Trophoblast cell (in vitro differentiated cells and primary cell): ENCODE measurements at regions not wholly inside any gene's neighbourhood (a gene's known extent, or its start where the extent isn't known, plus 50 kb on each side); places are given as distances from the start of the nearest gene placed in this dataset.

Experiments
- DNase-seq, 2 donors: peaks; one replicate each; pipeline ENCODE4 v3.0.0-alpha.2; 2016
- H2AFZ ChIP-seq: 2 replicates; pipeline ENCODE4 v1.6.1; 2013; ENCODE audit warnings: low read length, moderate library complexity, mild to moderate bottlenecking; ENCODE audit not compliant: insufficient read depth, poor library complexity
- H2AK5ac ChIP-seq: 2 replicates; pipeline ENCODE4 v1.6.1; 2013; ENCODE audit warnings: mild to moderate bottlenecking, low read length
- H2BK120ac ChIP-seq: 2 replicates; pipeline ENCODE4 v1.6.1; 2013; ENCODE audit warnings: low read length, mild to moderate bottlenecking, moderate library complexity; ENCODE audit not compliant: insufficient read depth, poor library complexity
- H2BK12ac ChIP-seq: 2 replicates; pipeline ENCODE4 v1.6.1; 2013; ENCODE audit warnings: mild to moderate bottlenecking, low read length, moderate library complexity
- H2BK5ac ChIP-seq: 2 replicates; pipeline ENCODE4 v1.6.1; 2013; ENCODE audit warnings: low read length, low read depth, moderate library complexity, mild to moderate bottlenecking; ENCODE audit not compliant: poor library complexity
- H3K14ac ChIP-seq: 2 replicates; pipeline ENCODE4 v1.6.1; 2013; ENCODE audit warnings: mild to moderate bottlenecking, low read length
- H3K18ac ChIP-seq: 2 replicates; pipeline ENCODE4 v1.6.1; 2013; ENCODE audit warnings: mild to moderate bottlenecking, low read length
- H3K23ac ChIP-seq: 2 replicates; pipeline ENCODE4 v1.6.1; 2013; ENCODE audit warnings: low read length
- H3K27ac ChIP-seq: 2 replicates; pipeline ENCODE4 v1.5.1; 2013; ENCODE audit warnings: low read depth, mild to moderate bottlenecking, inconsistent platforms, low read length, moderate library complexity
- H3K27me3 ChIP-seq: 2 replicates; pipeline ENCODE4 v1.6.1; 2013; ENCODE audit warnings: inconsistent platforms, mild to moderate bottlenecking, low read length, moderate library complexity; ENCODE audit not compliant: insufficient read depth
- H3K36me3 ChIP-seq, 2 experiments: 1 replicate in 1 of 2; 2 replicates in 1 of 2; pipeline ENCODE4 v1.6.1; 2013; ENCODE audit warnings: low read length in 2 of 2, mild to moderate bottlenecking in 2 of 2, moderate library complexity in 1 of 2; ENCODE audit not compliant: insufficient read depth in 2 of 2, control insufficient read depth in 1 of 2
- H3K4ac ChIP-seq: 2 replicates; pipeline ENCODE4 v1.6.1; 2013; ENCODE audit warnings: low read depth, mild to moderate bottlenecking, low read length, moderate library complexity
- H3K4me1 ChIP-seq, 2 experiments: 1 replicate in 1 of 2; 2 replicates in 1 of 2; pipeline ENCODE4 v1.6.1; 2013; ENCODE audit warnings: low read length in 2 of 2, mild to moderate bottlenecking in 2 of 2, moderate library complexity in 1 of 2; ENCODE audit not compliant: insufficient read depth in 2 of 2, control insufficient read depth in 1 of 2
- H3K4me2 ChIP-seq: 2 replicates; pipeline ENCODE4 v1.6.1; 2013; ENCODE audit warnings: inconsistent platforms, mild to moderate bottlenecking, low read length, moderate library complexity
- H3K4me3 ChIP-seq: 2 replicates; pipeline ENCODE4 v1.5.1; 2013; ENCODE audit warnings: mild to moderate bottlenecking, low read depth, low read length, inconsistent platforms
- H3K79me1 ChIP-seq: one replicate; pipeline ENCODE4 v1.6.1; 2013; ENCODE audit warnings: low read length
- H3K79me2 ChIP-seq: 2 replicates; pipeline ENCODE4 v1.6.1; 2013; ENCODE audit warnings: low read length, mild to moderate bottlenecking; ENCODE audit not compliant: control insufficient read depth, insufficient read depth, poor library complexity
- H3K9ac ChIP-seq: 2 replicates; pipeline ENCODE4 v1.6.1; 2013; ENCODE audit warnings: mild to moderate bottlenecking, low read length
- H3K9me3 ChIP-seq: 2 replicates; pipeline ENCODE4 v1.6.1; 2013; ENCODE audit warnings: low read depth, mild to moderate bottlenecking, control low read depth, inconsistent platforms, low read length; ENCODE audit not compliant: insufficient read depth
- H4K12ac ChIP-seq: 2 replicates; pipeline ENCODE4 v1.6.1; 2013; ENCODE audit warnings: low read depth, mild to moderate bottlenecking, low read length, moderate library complexity
- H4K8ac ChIP-seq: 2 replicates; pipeline ENCODE4 v1.6.1; 2013; ENCODE audit warnings: low read depth, mild to moderate bottlenecking, low read length, moderate library complexity
- H4K91ac ChIP-seq: one replicate; pipeline ENCODE4 v1.6.1; 2013; ENCODE audit warnings: low read depth, mild to moderate bottlenecking, low read length, moderate library complexity
- WGBS: extraction: QIAGEN DNeasy Blood & Tissue Kit; methylation state at CpG from one replicate; pipeline ENCODE4 v1.1.7; 2013; ENCODE audit warnings: missing lambda C conversion rate; ENCODE audit not compliant: insufficient read length, insufficient coverage; ENCODE audit errors: extremely low coverage; 5-methylcytosine and 5-hydroxymethylcytosine counted together

DNA sequence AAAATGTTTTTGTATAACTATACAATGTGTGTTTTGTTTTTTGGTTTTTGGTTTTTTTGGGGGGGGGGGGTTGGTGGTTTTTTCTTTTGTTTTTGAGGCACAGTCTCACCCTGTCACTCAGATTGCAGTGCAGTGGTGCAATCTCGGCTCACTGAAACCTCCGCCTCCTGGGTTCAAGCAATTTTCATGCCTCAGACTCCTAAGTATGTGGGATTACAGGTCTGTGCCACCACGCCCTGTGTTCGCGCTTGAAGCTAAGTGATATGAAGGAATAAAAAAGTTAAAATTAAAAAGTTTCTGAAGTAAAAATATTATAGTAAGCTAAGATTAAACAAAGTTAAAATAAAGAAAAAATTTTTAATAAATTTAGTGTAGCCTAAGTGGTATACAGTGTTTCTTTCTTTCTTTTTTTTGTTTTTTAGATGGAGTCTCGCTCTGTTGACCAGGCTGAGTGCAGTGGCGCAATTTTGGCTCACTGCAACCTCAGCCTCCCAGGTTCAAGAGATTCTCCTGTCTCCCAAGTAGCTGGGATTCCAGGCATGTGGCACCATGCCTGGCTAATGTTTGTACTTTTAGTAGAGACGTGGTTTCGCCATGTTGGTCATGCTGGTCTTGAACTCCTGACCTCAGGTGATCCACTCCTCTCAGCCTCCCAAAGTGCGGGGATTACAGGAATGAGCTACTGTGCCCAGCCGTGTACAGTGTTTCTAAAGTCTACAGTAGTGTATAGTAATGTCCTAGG, 53.9 kb upstream of the TEX55 start:
- no peak overlapping the region for H2AFZ ChIP-seq
- no peak overlapping the region for H3K23ac ChIP-seq
- H3K27me3 ChIP-seq: no peaks in the 10 kb centered on the region
- no peak overlapping the region for H4K8ac ChIP-seq
- DNase-seq: peak; percentile 76 to 77
- no peak overlapping the region for H3K18ac ChIP-seq
- H4K91ac ChIP-seq: no peak overlapping the region
- no peak overlapping the region for H3K9ac ChIP-seq
- no peak overlapping the region for H2BK12ac ChIP-seq
- H2BK5ac ChIP-seq: no peak overlapping the region
- no peaks in the 10 kb centered on the region for H3K9me3 ChIP-seq
- H3K4me3 ChIP-seq: no peak overlapping the region
- no peak overlapping the region for H3K14ac ChIP-seq
- no peaks in the 10 kb centered on the region for H3K79me1 ChIP-seq
- H2AK5ac ChIP-seq: no peak overlapping the region
- no CpG with 5 or more reads among the region's 11 CpGs for WGBS
- H2BK120ac ChIP-seq: no peak overlapping the region
- H4K12ac ChIP-seq: no peak overlapping the region
- H3K4ac ChIP-seq: no peak overlapping the region
- H3K79me2 ChIP-seq: no peaks in the 10 kb centered on the region
- no peak overlapping the region for H3K27ac ChIP-seq
- H3K36me3 ChIP-seq: no peaks in the 10 kb centered on the region
- H3K4me2 ChIP-seq: no peak overlapping the region
- H3K4me1 ChIP-seq: no peaks in the 10 kb centered on the region

DNA sequence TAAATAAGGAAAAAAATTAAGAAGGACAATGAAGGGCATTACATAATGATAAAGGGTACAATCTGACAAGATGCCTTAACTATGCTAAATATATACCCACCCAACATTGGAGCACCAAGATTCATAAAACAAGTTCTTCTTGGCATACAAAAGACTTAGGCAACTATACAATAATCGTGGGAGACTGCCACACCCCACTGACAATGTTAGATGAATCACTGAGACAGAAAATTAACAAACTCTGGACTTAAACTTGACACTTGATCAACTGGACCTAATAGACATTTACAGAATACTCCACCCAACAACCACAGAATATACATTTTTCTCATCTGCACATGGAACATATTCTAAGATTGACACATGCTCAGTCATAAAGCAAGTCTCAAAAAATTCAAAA, 53.2 kb upstream of the IGSF11 start:
- no peak overlapping the region for H3K18ac ChIP-seq
- H4K91ac ChIP-seq: no peak overlapping the region
- no peak overlapping the region for H2BK120ac ChIP-seq
- no peak overlapping the region for H3K14ac ChIP-seq
- no peak overlapping the region for H3K23ac ChIP-seq
- no peaks in the 10 kb centered on the region for H3K4me1 ChIP-seq
- no peak overlapping the region for H4K12ac ChIP-seq
- no peak overlapping the region for H3K4me2 ChIP-seq
- H2AK5ac ChIP-seq: no peak overlapping the region
- H2BK5ac ChIP-seq: no peak overlapping the region
- no peak overlapping the region for H2BK12ac ChIP-seq
- no peaks in the 10 kb centered on the region for H3K27me3 ChIP-seq
- DNase-seq: no peak
- no CpG with 5 or more reads among the region's 1 CpG for WGBS
- no peak overlapping the region for H3K4ac ChIP-seq
- H2AFZ ChIP-seq: no peak overlapping the region
- no peak overlapping the region for H3K4me3 ChIP-seq
- H4K8ac ChIP-seq: no peak overlapping the region
- no peaks in the 10 kb centered on the region for H3K36me3 ChIP-seq
- no peak overlapping the region for H3K9ac ChIP-seq
- peaks cover 1% of the 10 kb centered on the region for H3K9me3 ChIP-seq
- no peaks in the 10 kb centered on the region for H3K79me1 ChIP-seq
- H3K27ac ChIP-seq: no peak overlapping the region
- H3K79me2 ChIP-seq: no peaks in the 10 kb centered on the region

DNA sequence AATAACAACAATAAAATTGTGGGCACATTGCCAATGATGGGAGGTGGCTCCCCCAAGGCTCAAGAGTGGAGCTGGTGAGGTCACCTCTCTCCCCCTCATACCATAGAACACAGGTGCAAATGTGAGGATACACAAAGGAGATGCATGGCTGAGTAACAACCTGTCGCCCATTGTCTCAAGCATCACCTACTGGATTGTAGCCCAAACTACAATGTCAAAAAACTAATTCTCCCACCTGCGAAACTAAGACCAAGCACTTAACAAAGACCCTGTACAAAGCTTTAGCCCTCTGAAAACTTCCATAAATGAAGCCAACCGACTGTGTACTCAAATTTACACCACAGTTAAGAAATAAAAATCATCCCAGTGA, 50.4 kb upstream of the IGSF11 start:
- no peaks in the 10 kb centered on the region for H3K27me3 ChIP-seq
- H3K79me2 ChIP-seq: no peaks in the 10 kb centered on the region
- no peak overlapping the region for H3K4ac ChIP-seq
- no peak overlapping the region for H3K4me3 ChIP-seq
- H2BK12ac ChIP-seq: no peak overlapping the region
- H3K36me3 ChIP-seq: no peaks in the 10 kb centered on the region
- H2BK5ac ChIP-seq: no peak overlapping the region
- no peak overlapping the region for H2AFZ ChIP-seq
- no peak overlapping the region for H4K8ac ChIP-seq
- H3K79me1 ChIP-seq: no peaks in the 10 kb centered on the region
- H3K27ac ChIP-seq: no peak overlapping the region
- H3K4me1 ChIP-seq: no peaks in the 10 kb centered on the region
- H3K18ac ChIP-seq: no peak overlapping the region
- H2AK5ac ChIP-seq: no peak overlapping the region
- no peak overlapping the region for H4K12ac ChIP-seq
- no peak overlapping the region for H3K9ac ChIP-seq
- H3K4me2 ChIP-seq: no peak overlapping the region
- peaks cover 1% of the 10 kb centered on the region for H3K9me3 ChIP-seq
- WGBS: no CpG with 5 or more reads among the region's 3 CpGs
- H3K14ac ChIP-seq: no peak overlapping the region
- no peak overlapping the region for H4K91ac ChIP-seq
- no peak for DNase-seq
- no peak overlapping the region for H2BK120ac ChIP-seq
- H3K23ac ChIP-seq: no peak overlapping the region

DNA sequence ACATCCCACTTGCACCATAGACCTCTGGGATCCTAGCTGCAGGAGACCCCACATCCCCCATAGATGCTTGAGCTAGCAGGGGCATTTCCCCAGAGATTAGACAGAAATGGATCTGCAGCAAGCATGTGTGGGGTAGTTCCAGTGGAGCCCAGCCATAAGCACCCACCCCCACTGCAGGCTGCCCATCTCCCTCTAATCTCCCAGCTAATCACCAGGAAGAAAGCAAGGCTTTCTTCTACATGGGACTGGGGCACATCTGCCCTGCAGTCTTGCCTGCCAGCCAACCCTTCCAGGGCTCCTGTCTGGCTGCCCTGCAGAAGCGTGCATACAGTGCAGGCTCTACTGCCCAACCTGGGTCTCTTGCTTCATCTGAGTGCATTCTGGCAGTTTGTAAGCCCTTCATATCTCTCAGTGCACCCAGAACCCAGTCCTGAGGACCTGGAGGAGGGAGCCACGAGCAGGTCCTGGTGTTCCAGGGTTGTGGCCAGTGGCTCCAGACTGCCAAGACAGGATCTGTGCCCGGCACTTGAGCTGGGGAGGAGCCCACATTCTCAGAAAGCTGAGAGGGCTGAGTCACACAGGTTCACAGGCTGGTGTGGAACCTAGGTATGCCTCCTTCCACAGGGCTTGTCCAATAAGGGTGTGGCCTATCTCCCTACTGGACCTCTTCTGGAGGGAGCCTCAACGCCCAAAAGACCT, 49.9 kb upstream of the IGSF11 start:
- DNase-seq: peak; percentile 26 to 59
- no peaks in the 10 kb centered on the region for H3K4me1 ChIP-seq
- H3K36me3 ChIP-seq: no peaks in the 10 kb centered on the region
- no peak overlapping the region for H3K14ac ChIP-seq
- H2AFZ ChIP-seq: no peak overlapping the region
- no peak overlapping the region for H2BK12ac ChIP-seq
- H3K4me3 ChIP-seq: no peak overlapping the region
- no peak overlapping the region for H3K4ac ChIP-seq
- no peak overlapping the region for H3K9ac ChIP-seq
- no peak overlapping the region for H4K91ac ChIP-seq
- no peak overlapping the region for H4K12ac ChIP-seq
- H2AK5ac ChIP-seq: no peak overlapping the region
- H3K79me2 ChIP-seq: no peaks in the 10 kb centered on the region
- no peak overlapping the region for H4K8ac ChIP-seq
- H2BK5ac ChIP-seq: no peak overlapping the region
- H2BK120ac ChIP-seq: no peak overlapping the region
- H3K27ac ChIP-seq: no peak overlapping the region
- no peak overlapping the region for H3K18ac ChIP-seq
- no peak overlapping the region for H3K4me2 ChIP-seq
- H3K23ac ChIP-seq: no peak overlapping the region
- WGBS: no CpG with 5 or more reads among the region's 4 CpGs
- H3K79me1 ChIP-seq: no peaks in the 10 kb centered on the region
- H3K9me3 ChIP-seq: peaks cover 1% of the 10 kb centered on the region
- H3K27me3 ChIP-seq: no peaks in the 10 kb centered on the region
